HG02943 (cell line): ENCODE measurements at regions not wholly inside any gene's neighbourhood (a gene's known extent, or its start where the extent isn't known, plus 50 kb on each side); places are given as distances from the start of the nearest gene placed in this dataset.

ENCODE experiments used
- ATAC-seq: cut with Tn5 transposase; IDR thresholded peaks from one replicate; pipeline ENCODE4 v1.9.1; 2021; ENCODE audit warnings: mild to moderate bottlenecking, low read depth, moderate library complexity; ENCODE audit not compliant: unreplicated experiment

GRCh38 chr12:126747530-126748149 is 1519.3 kb upstream of the TMEM132C start:
- no peak for ATAC-seq

- ATAC-seq = no peak
These were observed 1514.9 kb upstream of the TMEM132C start for GRCh38 chr12:126752021-126752420.

- no peak for ATAC-seq
These were observed 1509.6 kb upstream of the TMEM132C start for GRCh38 chr12:126757326-126757725.

GRCh38 chr12:126760092-126760491 is 1506.9 kb upstream of the TMEM132C start:
- no peak for ATAC-seq

- ATAC-seq = no peak
These were observed 1505.5 kb upstream of the TMEM132C start for GRCh38 chr12:126761420-126761819.

- ATAC-seq = no peak
These were observed 1504.8 kb upstream of the TMEM132C start for GRCh38 chr12:126762150-126762549.

GRCh38 chr12:126763359-126763758 is 1503.6 kb upstream of the TMEM132C start:
- no peak for ATAC-seq

GRCh38 chr12:126767334-126767733 is 1499.6 kb upstream of the TMEM132C start:
- no peak for ATAC-seq

- no peak for ATAC-seq
These were observed 1498.5 kb upstream of the TMEM132C start for GRCh38 chr12:126768517-126768916.

GRCh38 chr12:126770188-126770587 is 1496.8 kb upstream of the TMEM132C start:
- ATAC-seq = no peak

- ATAC-seq = peak; percentile 87
These were observed 1494.7 kb upstream of the TMEM132C start for GRCh38 chr12:126772171-126772864.

- no peak for ATAC-seq
These were observed 1494.0 kb upstream of the TMEM132C start for GRCh38 chr12:126773012-126773411.

GRCh38 chr12:126773491-126773890 is 1493.5 kb upstream of the TMEM132C start:
- no peak for ATAC-seq

GRCh38 chr12:126776026-126776655 is 1490.8 kb upstream of the TMEM132C start:
- no peak for ATAC-seq

GRCh38 chr12:126780343-126780742 is 1486.6 kb upstream of the TMEM132C start:
- no peak for ATAC-seq

GRCh38 chr12:126781593-126781992 is 1485.4 kb upstream of the TMEM132C start:
- no peak for ATAC-seq

GRCh38 chr12:126782083-126782482 is 1484.9 kb upstream of the TMEM132C start:
- ATAC-seq = no peak

GRCh38 chr12:126784328-126784921 is 1482.5 kb upstream of the TMEM132C start:
- no peak for ATAC-seq

- ATAC-seq = no peak
These were observed 1477.0 kb upstream of the TMEM132C start for GRCh38 chr12:126789963-126790362.

- ATAC-seq = no peak
These were observed 1475.8 kb upstream of the TMEM132C start for GRCh38 chr12:126791122-126791521.

GRCh38 chr12:126792411-126792810 is 1474.6 kb upstream of the TMEM132C start:
- no peak for ATAC-seq
